Heart right ventricle (tissue), 16 donors: ENCODE measurements at regions not wholly inside any gene's neighbourhood (a gene's known extent, or its start where the extent isn't known, plus 50 kb on each side); places are given as distances from the start of the nearest gene placed in this dataset.

Experiments
- ATAC-seq, 8 donors: fragments of 200-7000 bp; cut with Tn5 transposase; one replicate each; pipeline ENCODE4 v1.9.1; 2020; ENCODE audit warnings: mild to moderate bottlenecking in 8 of 8, moderate library complexity in 8 of 8, moderate number of reproducible peaks in 1 of 8
- DNase-seq, 2 donors: peaks; one replicate each; pipeline ENCODE4 v3.0.0-alpha.2; 2020
- H3K27ac ChIP-seq, 10 donors: fragments of 200-600 bp; sonication (generic) in 2 of 10; one replicate each; pipeline versions ENCODE4 v1.5.0 to v1.8.0; 2020 to 2022; ENCODE audit warnings: mild to moderate bottlenecking in 3 of 10
- H3K27me3 ChIP-seq, 7 donors: fragments of 200-600 bp; one replicate each; pipeline ENCODE4 v1.8.0; 2021 to 2022; ENCODE audit warnings: mild to moderate bottlenecking in 2 of 7
- H3K36me3 ChIP-seq, 9 donors: fragments of 200-600 bp; sonication (generic) in 1 of 9; one replicate each; pipeline versions ENCODE4 v1.5.0 to v1.8.0; 2020 to 2022; ENCODE audit warnings: mild to moderate bottlenecking in 2 of 9
- H3K4me1 ChIP-seq, 9 donors: fragments of 200-600 bp; sonication (generic) in 1 of 9; one replicate each; pipeline versions ENCODE4 v1.5.0 to v1.8.0; 2020 to 2022; ENCODE audit warnings: mild to moderate bottlenecking in 4 of 9
- H3K4me3 ChIP-seq, 10 donors: fragments of 200-600 bp; sonication (generic) in 2 of 10; one replicate each; pipeline versions ENCODE4 v1.5.0 to v1.8.0; 2020 to 2022; ENCODE audit warnings: mild to moderate bottlenecking in 7 of 10, moderate library complexity in 2 of 10
- H3K9me3 ChIP-seq, 11 donors: fragments of 200-600 bp in 10 of 11; sonication (generic) in 2 of 11; one replicate each; pipeline versions ENCODE4 v1.5.0 to v1.8.0; 2013 to 2022; ENCODE audit warnings: mild to moderate bottlenecking in 2 of 11, control low read depth in 1 of 11, moderate library complexity in 1 of 11
- WGBS, 2 donors: extraction: QIAGEN DNeasy Blood & Tissue Kit; methylation state at CpG; one replicate each; pipeline ENCODE4 v1.1.7; 2013; ENCODE audit warnings: inconsistent platforms in 1 of 2; 5-methylcytosine and 5-hydroxymethylcytosine counted together
- intact Hi-C, 10 donors: fragments of 100-400 bp; cut with DNase I; formaldehyde crosslinking; loops; one replicate each; pipeline versions ENCODE4 v1.11.1 to v1.14.2; 2022
- TF ChIP-seq, protein P1 (sequence below), 9 donors: fragments of 200-600 bp; sonication (generic) in 2 of 9; IDR thresholded peaks; one replicate each; pipeline versions ENCODE4 v1.5.0 to v1.8.0; 2021 to 2022; ENCODE audit warnings: antibody characterized with exemption in 9 of 9, mild to moderate bottlenecking in 5 of 9, moderate library complexity in 1 of 9
- donor health status: Arrhythmogenic right ventricular cardiomyopathy.
- donor health status: ischemic (EF 13 %, LVEDD 7.1; RV severe dilation, severe dysfunction).
- donor health status: healthy with polysubstance abuse.
- donor health status: DM: no; HTN: yes; CAD: no.
- donor health status: DM: no; HTN: no; CAD: no.
- donor health status: ischemic (EF 25% LVEDD 6.9; RV normal size, moderate dysfunction).
- donor health status: ischemic (EF 25% LVEDD 5.7; RV mildly dilated, moderate dysfunction).
- donor health status: healthy.
- donor health status: DM: yes; HTN: yes; CAD: no.
- donor health status: Ischemic cardiomyopathy.
- donor health status: ischemic (EF 35%, LVEDD 5.7; RV mildly dilated, moderate dysfunction).
- donor health status: nonischemic (EF 11% LVEDD 7.7; RV severe dilation, severe dysfunction).
- donor health status: DM: yes; HTN: yes; CAD: no.
- donor health status: PGD.
- donor health status: ischemic (EF 29% LVEDD 5.4; RV normal size, mild dysfunction).
- donor health status: nonischemic (EF 23%, LVEDD 6.1; RV moderate dilation, normal function).

DNA sequence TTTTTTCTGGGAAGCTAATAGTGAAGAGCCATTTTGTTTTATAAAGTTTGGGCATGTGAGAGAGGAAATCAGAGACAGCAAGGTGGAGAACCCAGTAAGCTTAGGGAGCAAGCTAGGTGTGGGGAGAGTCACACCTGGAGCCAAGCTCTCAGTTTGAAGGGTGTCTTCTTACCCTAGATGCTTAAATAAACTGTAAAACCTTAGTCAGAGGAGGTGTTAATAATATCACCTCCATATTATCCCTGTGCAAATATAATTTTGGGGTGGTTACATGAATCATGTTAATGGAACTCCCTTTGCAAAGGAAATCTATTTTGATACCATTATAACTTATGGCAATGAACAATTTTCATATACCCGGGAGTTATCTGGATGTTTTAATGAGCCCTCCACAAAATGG is 246.2 kb upstream of the PLET1 start:
- ATAC-seq = no peak
- intact Hi-C loops = loop anchor here in 1 of 10 donors (10.0 kb wide), 1 partner anchor 142 kb away; no protein-coding TSS in a partner anchor
- H3K27ac ChIP-seq = no peak overlapping the region
- DNase-seq = no peak
- WGBS, 2 donors = 67 to 86% methylated on average over 1 of the region's 1 CpG
- TF ChIP-seq, protein P1, sequence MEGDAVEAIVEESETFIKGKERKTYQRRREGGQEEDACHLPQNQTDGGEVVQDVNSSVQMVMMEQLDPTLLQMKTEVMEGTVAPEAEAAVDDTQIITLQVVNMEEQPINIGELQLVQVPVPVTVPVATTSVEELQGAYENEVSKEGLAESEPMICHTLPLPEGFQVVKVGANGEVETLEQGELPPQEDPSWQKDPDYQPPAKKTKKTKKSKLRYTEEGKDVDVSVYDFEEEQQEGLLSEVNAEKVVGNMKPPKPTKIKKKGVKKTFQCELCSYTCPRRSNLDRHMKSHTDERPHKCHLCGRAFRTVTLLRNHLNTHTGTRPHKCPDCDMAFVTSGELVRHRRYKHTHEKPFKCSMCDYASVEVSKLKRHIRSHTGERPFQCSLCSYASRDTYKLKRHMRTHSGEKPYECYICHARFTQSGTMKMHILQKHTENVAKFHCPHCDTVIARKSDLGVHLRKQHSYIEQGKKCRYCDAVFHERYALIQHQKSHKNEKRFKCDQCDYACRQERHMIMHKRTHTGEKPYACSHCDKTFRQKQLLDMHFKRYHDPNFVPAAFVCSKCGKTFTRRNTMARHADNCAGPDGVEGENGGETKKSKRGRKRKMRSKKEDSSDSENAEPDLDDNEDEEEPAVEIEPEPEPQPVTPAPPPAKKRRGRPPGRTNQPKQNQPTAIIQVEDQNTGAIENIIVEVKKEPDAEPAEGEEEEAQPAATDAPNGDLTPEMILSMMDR (IDR thresholded peaks at IDR 0.05) = no peak
- no peak overlapping the region for H3K4me3 ChIP-seq
- H3K27me3 ChIP-seq = peaks cover 0 to 4% (median 0%) of the 10 kb centered on the region in 7 donors
- H3K9me3 ChIP-seq = no peaks in the 10 kb centered on the region
- no peaks in the 10 kb centered on the region for H3K36me3 ChIP-seq
- H3K4me1 ChIP-seq = no peaks in the 10 kb centered on the region

DNA sequence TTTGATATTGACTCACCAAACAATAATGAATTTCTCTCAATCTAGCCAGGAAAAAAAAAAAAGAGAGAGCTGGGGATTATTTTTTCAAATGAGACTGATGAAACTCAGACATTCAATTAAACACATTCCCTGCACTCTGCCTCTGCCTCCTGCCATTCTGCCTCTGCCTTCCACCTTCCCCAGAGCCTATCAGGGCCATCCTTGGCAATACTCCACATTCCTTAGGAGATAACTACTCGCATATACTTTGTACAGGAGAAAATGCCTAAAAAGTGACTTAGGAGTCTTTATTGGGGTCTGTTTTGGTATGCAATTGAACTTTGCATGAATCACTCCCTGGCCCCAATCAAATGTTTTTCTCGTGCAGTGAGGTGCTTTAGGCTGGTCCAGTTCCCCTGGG is 246.6 kb upstream of the PLET1 start:
- DNase-seq (no peak), ATAC-seq (no peak)
- no peaks in the 10 kb centered on the region for H3K4me1 ChIP-seq
- H3K27ac ChIP-seq = no peak overlapping the region
- TF ChIP-seq, protein P1 (IDR thresholded peaks at IDR 0.05) = no peak
- H3K4me3 ChIP-seq = no peak overlapping the region
- intact Hi-C loops = loop anchor here in 1 of 10 donors (10.0 kb wide), 1 partner anchor 142 kb away; no protein-coding TSS in a partner anchor
- no peaks in the 10 kb centered on the region for H3K9me3 ChIP-seq
- 33 to 34% methylated on average over 2 of the region's 2 CpGs for WGBS, 2 donors
- peaks cover 0 to 4% (median 0%) of the 10 kb centered on the region in 7 donors for H3K27me3 ChIP-seq
- no peaks in the 10 kb centered on the region for H3K36me3 ChIP-seq

DNA sequence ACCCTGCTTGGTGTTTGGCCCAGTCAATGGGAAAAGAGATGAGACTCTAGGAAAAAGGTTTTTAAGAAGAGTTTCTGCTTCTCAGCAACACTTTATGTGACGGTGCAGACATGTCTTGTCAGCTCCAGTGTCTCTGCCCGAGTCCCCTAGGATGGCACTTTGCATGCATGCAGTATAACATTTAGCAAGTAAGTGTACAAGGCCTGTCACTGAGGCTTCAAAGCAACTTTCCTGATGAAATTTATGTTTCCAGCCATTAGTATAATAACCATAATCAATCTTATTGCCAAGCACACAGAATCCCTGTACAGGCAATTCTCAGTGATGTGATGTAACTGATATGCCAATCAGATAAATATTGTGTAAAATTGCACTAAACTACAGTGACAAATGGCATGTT is 248.1 kb upstream of the PLET1 start:
- TF ChIP-seq, protein P1 (IDR thresholded peaks at IDR 0.05) = no peak
- H3K4me1 ChIP-seq = no peaks in the 10 kb centered on the region
- WGBS, 2 donors = 74 to 82% methylated on average over 2 of the region's 2 CpGs
- intact Hi-C loops = loop anchor here in 1 of 10 donors (10.0 kb wide), 1 partner anchor 144 kb away; no protein-coding TSS in a partner anchor
- no peak overlapping the region for H3K4me3 ChIP-seq
- DNase-seq (no peak), ATAC-seq (no peak)
- H3K9me3 ChIP-seq = no peaks in the 10 kb centered on the region
- H3K27ac ChIP-seq = no peak overlapping the region
- H3K36me3 ChIP-seq = no peaks in the 10 kb centered on the region
- peaks cover 0 to 4% (median 0%) of the 10 kb centered on the region in 7 donors for H3K27me3 ChIP-seq

DNA sequence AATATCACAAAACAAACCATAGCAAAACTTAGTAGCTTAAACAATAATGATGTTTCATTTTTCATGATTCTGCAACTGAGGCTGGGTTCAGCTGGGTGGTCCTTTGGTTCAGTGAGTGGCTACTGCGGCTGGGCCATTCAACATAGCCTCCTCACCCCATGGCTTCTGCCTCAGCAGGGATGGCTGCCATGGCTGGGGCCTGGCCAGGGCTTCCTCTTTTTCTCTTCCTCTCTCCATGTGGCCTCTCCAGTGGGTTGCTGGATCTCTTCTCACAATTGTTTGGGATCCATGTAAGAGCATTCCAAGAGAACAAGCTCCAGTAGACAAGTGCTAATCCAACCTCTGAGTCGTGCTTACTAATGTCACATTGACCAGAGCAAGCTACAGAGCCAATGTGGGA is 248.6 kb upstream of the PLET1 start:
- H3K4me3 ChIP-seq = no peak overlapping the region
- no peak for ATAC-seq
- DNase-seq = no peak
- WGBS, 2 donors = 73 to 82% methylated on average over 2 of the region's 2 CpGs
- intact Hi-C loops = loop anchor here in 1 of 10 donors (10.0 kb wide), 1 partner anchor 144 kb away; no protein-coding TSS in a partner anchor
- no peaks in the 10 kb centered on the region for H3K9me3 ChIP-seq
- H3K27me3 ChIP-seq = peaks cover 0 to 4% (median 0%) of the 10 kb centered on the region in 7 donors
- TF ChIP-seq, protein P1 (IDR thresholded peaks at IDR 0.05) = no peak
- H3K4me1 ChIP-seq = no peaks in the 10 kb centered on the region
- H3K36me3 ChIP-seq = no peaks in the 10 kb centered on the region
- H3K27ac ChIP-seq = no peak overlapping the region
